H9 (cell line): ENCODE measurements at regions not wholly inside any gene's neighbourhood (a gene's known extent, or its start where the extent isn't known, plus 50 kb on each side); places are given as distances from the start of the nearest gene placed in this dataset.

Source experiments
- DNase-seq: peaks from one replicate; pipeline ENCODE4 v3.0.0-alpha.2; 2017
- H2AFZ ChIP-seq: one replicate; pipeline ENCODE4 v1.6.1; 2013; ENCODE audit warnings: mild to moderate bottlenecking, low read length, control low read depth, moderate library complexity
- H2AK5ac ChIP-seq: 2 replicates; pipeline ENCODE4 v1.6.1; 2013; ENCODE audit warnings: low read length, control low read depth, mixed read lengths; ENCODE audit not compliant: insufficient read length
- H2BK120ac ChIP-seq: one replicate; pipeline ENCODE4 v1.6.1; 2013; ENCODE audit warnings: low read depth, mild to moderate bottlenecking, low read length, control low read depth, inconsistent platforms; ENCODE audit not compliant: poor library complexity, severe bottlenecking
- H2BK12ac ChIP-seq: 2 replicates; pipeline ENCODE4 v1.6.1; 2013; ENCODE audit warnings: low read length, control low read depth, mixed read lengths, low read depth; ENCODE audit not compliant: insufficient read length
- H2BK15ac ChIP-seq: 2 replicates; pipeline ENCODE4 v1.6.1; 2013; ENCODE audit warnings: low read depth, low read length, control low read depth
- H2BK20ac ChIP-seq: one replicate; pipeline ENCODE4 v1.6.1; 2013; ENCODE audit warnings: low read depth, mild to moderate bottlenecking, low read length, control low read depth, inconsistent platforms; ENCODE audit not compliant: poor library complexity, severe bottlenecking
- H2BK5ac ChIP-seq: 2 replicates; pipeline ENCODE4 v1.6.1; 2013; ENCODE audit warnings: low read length, control low read depth, mixed read lengths; ENCODE audit not compliant: insufficient read length
- H3K14ac ChIP-seq: 2 replicates; pipeline ENCODE4 v1.6.1; 2013; ENCODE audit warnings: low read length, control low read depth; ENCODE audit not compliant: insufficient read depth
- H3K18ac ChIP-seq: 2 replicates; pipeline ENCODE4 v1.6.1; 2013; ENCODE audit warnings: low read depth, mild to moderate bottlenecking, mixed read lengths, low read length, control low read depth; ENCODE audit not compliant: insufficient read length
- H3K23ac ChIP-seq: 2 replicates; pipeline ENCODE4 v1.6.1; 2013; ENCODE audit warnings: low read length, control low read depth, mixed read lengths, low read depth; ENCODE audit not compliant: insufficient read length
- H3K23me2 ChIP-seq: 2 replicates; pipeline ENCODE4 v1.6.1; 2013; ENCODE audit warnings: low read depth, mild to moderate bottlenecking, mixed read lengths, low read length, control low read depth; ENCODE audit not compliant: insufficient read length, poor library complexity, severe bottlenecking
- H3K27ac ChIP-seq: 2 replicates; pipeline ENCODE4 v1.5.1; 2013; ENCODE audit warnings: low read length, control low read depth, mixed read lengths, low read depth; ENCODE audit not compliant: insufficient read length
- H3K27me3 ChIP-seq: 2 replicates; pipeline ENCODE4 v1.6.1; 2013; ENCODE audit warnings: low read length, control low read depth, inconsistent platforms; ENCODE audit not compliant: insufficient read depth
- H3K4ac ChIP-seq: 2 replicates; pipeline ENCODE4 v1.6.1; 2013; ENCODE audit warnings: low read depth, mild to moderate bottlenecking, control low read depth, inconsistent platforms, low read length, moderate library complexity
- H3K4me1 ChIP-seq: 2 replicates; pipeline ENCODE4 v1.6.1; 2013; ENCODE audit warnings: low read length, control low read depth, inconsistent platforms; ENCODE audit not compliant: insufficient read depth
- H3K4me2 ChIP-seq: 2 replicates; pipeline ENCODE4 v1.6.1; 2013; ENCODE audit warnings: low read length, control low read depth, mixed read lengths; ENCODE audit not compliant: insufficient read length, insufficient read depth
- H3K56ac ChIP-seq: 2 replicates; pipeline ENCODE4 v1.6.1; 2013; ENCODE audit warnings: low read depth, mild to moderate bottlenecking, mixed read lengths, low read length, control low read depth; ENCODE audit not compliant: insufficient read length
- H3K79me1 ChIP-seq: 2 replicates; pipeline ENCODE4 v1.6.1; 2013; ENCODE audit warnings: low read depth, mild to moderate bottlenecking, moderate library complexity, low read length, control low read depth, inconsistent platforms; ENCODE audit not compliant: insufficient read depth, poor library complexity, severe bottlenecking
- H3K79me2 ChIP-seq: 2 replicates; pipeline ENCODE4 v1.6.1; 2013; ENCODE audit warnings: low read length, control low read depth, inconsistent platforms; ENCODE audit not compliant: insufficient read depth
- H3K9ac ChIP-seq: 2 replicates; pipeline ENCODE4 v1.6.1; 2013; ENCODE audit warnings: low read length, control low read depth, mixed read lengths; ENCODE audit not compliant: insufficient read length; ENCODE audit errors: extremely low read depth
- H3K9me3 ChIP-seq: one replicate; pipeline ENCODE4 v1.6.1; 2013; ENCODE audit warnings: low read depth, low read length, inconsistent platforms; ENCODE audit not compliant: control insufficient read depth
- H3T11ph ChIP-seq: one replicate; pipeline ENCODE4 v1.6.1; 2013; ENCODE audit warnings: mild to moderate bottlenecking, low read length, control low read depth, inconsistent platforms
- H4K20me1 ChIP-seq: one replicate; pipeline ENCODE4 v1.6.1; 2013; ENCODE audit not compliant: control insufficient read depth, insufficient read length, insufficient read depth
- H4K5ac ChIP-seq: 2 replicates; pipeline ENCODE4 v1.6.1; 2013; ENCODE audit warnings: low read depth, mild to moderate bottlenecking, mixed read lengths, low read length, control low read depth; ENCODE audit not compliant: insufficient read length
- H4K8ac ChIP-seq: replicated peaks from 2 replicates; pipeline ENCODE4 v1.6.1; 2013; ENCODE audit warnings: low read length, control low read depth, mixed read lengths, low read depth; ENCODE audit not compliant: insufficient read length
- H4K91ac ChIP-seq: 2 replicates; pipeline ENCODE4 v1.6.1; 2013; ENCODE audit warnings: low read depth, mild to moderate bottlenecking, moderate library complexity, mixed read lengths, low read length, control low read depth; ENCODE audit not compliant: insufficient read length
- H3K27ac Mint-ChIP-seq, 3 experiments: 2 replicates in 2 of 3; 3 replicates in 1 of 3; pipeline ENCODE4 v1.8.0; 2020 to 2021; ENCODE audit warnings: mixed read lengths in 3 of 3, mild to moderate bottlenecking in 1 of 3, moderate library complexity in 1 of 3
- H3K27me3 Mint-ChIP-seq: 2 replicates; pipeline ENCODE4 v1.8.0; 2021; ENCODE audit warnings: low read depth, mild to moderate bottlenecking, moderate library complexity, mixed read lengths
- H3K36me3 Mint-ChIP-seq, 3 experiments: 2 replicates in 2 of 3; 3 replicates in 1 of 3; pipeline ENCODE4 v1.8.0; 2020 to 2021; ENCODE audit warnings: low read depth in 3 of 3, mixed read lengths in 3 of 3; ENCODE audit not compliant: insufficient read depth in 1 of 3
- H3K4me1 Mint-ChIP-seq, 2 experiments: 2 replicates each; pipeline ENCODE4 v1.8.0; 2020; ENCODE audit warnings: mixed read lengths in 2 of 2
- H3K4me3 Mint-ChIP-seq, 2 experiments: 2 replicates in 1 of 2; 3 replicates in 1 of 2; pipeline ENCODE4 v1.8.0; 2020 to 2021; ENCODE audit warnings: mild to moderate bottlenecking in 2 of 2, mixed read lengths in 2 of 2, moderate library complexity in 1 of 2
- H3K9me3 Mint-ChIP-seq, 2 experiments: 2 replicates in 1 of 2; 3 replicates in 1 of 2; pipeline ENCODE4 v1.8.0; 2020; ENCODE audit warnings: mild to moderate bottlenecking in 2 of 2, mixed read lengths in 2 of 2, moderate library complexity in 1 of 2
- CTCF ChIP-seq: fragments of 200-600 bp; sonication (generic); conservative IDR thresholded peaks from 3 replicates; pipeline ENCODE4 v1.8.0; 2021; ENCODE audit warnings: antibody characterized with exemption, mild to moderate bottlenecking

- Histone ChIP-seq H4K91ac (no peak overlapping the region), H3K4ac (no peak overlapping the region), H3K4me2 (no peak overlapping the region), H3K23ac (no peak overlapping the region), H2BK20ac (no peak overlapping the region), H3K18ac (no peak overlapping the region), H3K79me2 (no peaks in the 10 kb centered on the region), H3K9ac (no peak overlapping the region), H3K27me3 (no peaks in the 10 kb centered on the region), H3T11ph (no peak overlapping the region), H3K79me1 (no peaks in the 10 kb centered on the region), H3K23me2 (no peaks in the 10 kb centered on the region), H2BK15ac (no peak overlapping the region), H3K9me3 (no peaks in the 10 kb centered on the region), H2AFZ (no peak overlapping the region), H3K27ac (no peak overlapping the region), H2AK5ac (no peak overlapping the region), H2BK12ac (no peak overlapping the region), H4K8ac (no peak overlapping the region), H3K56ac (no peak overlapping the region), H4K5ac (no peak overlapping the region), H3K14ac (no peak overlapping the region), H2BK120ac (no peak overlapping the region), H4K20me1 (no peaks in the 10 kb centered on the region), H2BK5ac (no peak overlapping the region), H3K4me1 (no peaks in the 10 kb centered on the region)
- DNase-seq = no peak
- peaks cover 21 to 22% of the 10 kb centered on the region in 2 experiments for H3K4me1 Mint-ChIP-seq
- H3K4me3 Mint-ChIP-seq = no peak overlapping the region
- H3K27ac Mint-ChIP-seq = no peak overlapping the region
- H3K9me3 Mint-ChIP-seq = no peaks in the 10 kb centered on the region
- H3K27me3 Mint-ChIP-seq = no peaks in the 10 kb centered on the region
- TF ChIP-seq CTCF = no peak
- peaks cover 0 to 9% (median 6%) of the 10 kb centered on the region in 3 experiments; a peak in 2 of 7 replicates for H3K36me3 Mint-ChIP-seq
These were observed 396.2 kb upstream of the NAALADL2 start for GRCh38 chr3:174462916-174463315.
